ENCODE measurements at regions not wholly inside any gene's neighbourhood (a gene's known extent, or its start where the extent isn't known, plus 50 kb on each side); places are given as distances from the start of the nearest gene placed in this dataset.

- DNase-seq (ENCODE audit: low spot score in 2 of 2): no peak
- no peak overlapping the region for H3K27ac ChIP-seq
- H3K4me1 ChIP-seq: no peaks in the 10 kb centered on the region
- no peaks in the 10 kb centered on the region for H3K36me3 ChIP-seq
- TF ChIP-seq EP300 (IDR thresholded peaks at IDR 0.05) (no peak), CTCF (IDR thresholded peaks at IDR 0.05) (no peak), POLR2A (IDR thresholded peaks at IDR 0.05) (no peak)
- no peaks in the 10 kb centered on the region for H3K9me3 ChIP-seq
- no peaks in the 10 kb centered on the region for H3K27me3 ChIP-seq
- no peak overlapping the region for H3K4me3 ChIP-seq
Observed at GRCh38 chr4:63898961-63899360, 510.3 kb downstream of the TECRL start.

- no peak overlapping the region for H3K27ac ChIP-seq
- TF ChIP-seq CTCF (IDR thresholded peaks at IDR 0.05) (no peak), EP300 (IDR thresholded peaks at IDR 0.05) (no peak), POLR2A (IDR thresholded peaks at IDR 0.05) (no peak)
- H3K9me3 ChIP-seq: no peaks in the 10 kb centered on the region
- no peaks in the 10 kb centered on the region for H3K4me1 ChIP-seq
- H3K4me3 ChIP-seq: no peak overlapping the region
- no peaks in the 10 kb centered on the region for H3K36me3 ChIP-seq
- no peak for DNase-seq (ENCODE audit: low spot score in 2 of 2)
- no peaks in the 10 kb centered on the region for H3K27me3 ChIP-seq
Observed at GRCh38 chr4:63894161-63894560, 515.1 kb downstream of the TECRL start.

GRCh38 chr4:63869370-63869769 is 539.9 kb downstream of the TECRL start:
- H3K36me3 ChIP-seq: no peaks in the 10 kb centered on the region
- H3K4me1 ChIP-seq: no peaks in the 10 kb centered on the region
- no peak overlapping the region for H3K27ac ChIP-seq
- H3K9me3 ChIP-seq: no peaks in the 10 kb centered on the region
- TF ChIP-seq POLR2A (IDR thresholded peaks at IDR 0.05) (no peak), CTCF (IDR thresholded peaks at IDR 0.05) (no peak), EP300 (IDR thresholded peaks at IDR 0.05) (no peak)
- H3K27me3 ChIP-seq: no peaks in the 10 kb centered on the region
- DNase-seq (ENCODE audit: low spot score in 2 of 2): no peak
- WGBS, 2 donors: 89 to 93% methylated on average over 2 of the region's 2 CpGs
- H3K4me3 ChIP-seq: no peak overlapping the region

- H3K4me3 ChIP-seq: no peak overlapping the region
- DNase-seq (ENCODE audit: low spot score in 2 of 2): no peak
- no peaks in the 10 kb centered on the region for H3K36me3 ChIP-seq
- 86 to 92% methylated on average over 2 of the region's 2 CpGs for WGBS, 2 donors
- no peaks in the 10 kb centered on the region for H3K4me1 ChIP-seq
- no peaks in the 10 kb centered on the region for H3K9me3 ChIP-seq
- H3K27me3 ChIP-seq: no peaks in the 10 kb centered on the region
- TF ChIP-seq CTCF (IDR thresholded peaks at IDR 0.05) (no peak), POLR2A (IDR thresholded peaks at IDR 0.05) (no peak), EP300 (IDR thresholded peaks at IDR 0.05) (no peak)
- no peak overlapping the region for H3K27ac ChIP-seq
Observed at GRCh38 chr4:63851496-63851895, 557.8 kb downstream of the TECRL start.

DNA sequence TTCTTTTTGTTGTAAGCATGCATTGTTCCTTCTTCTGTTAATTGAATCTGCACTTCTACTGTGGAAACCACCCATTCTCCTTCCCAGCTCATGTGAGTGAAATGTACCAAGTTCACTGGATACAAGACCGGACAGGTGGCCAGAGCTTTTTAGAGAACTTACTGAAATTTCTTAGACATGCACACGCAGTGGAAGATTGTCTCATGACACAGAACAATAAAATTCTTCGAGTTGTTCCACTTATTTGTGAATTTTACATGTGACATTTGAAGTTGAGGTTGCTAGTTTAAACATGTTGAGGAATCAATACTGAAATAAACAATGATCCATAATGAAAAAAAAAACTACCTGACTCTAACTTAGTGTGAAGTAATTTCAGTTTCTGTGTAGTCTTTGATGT is 568.0 kb downstream of the TECRL start:
- TF ChIP-seq CTCF (IDR thresholded peaks at IDR 0.05) (no peak), EP300 (IDR thresholded peaks at IDR 0.05) (no peak), POLR2A (IDR thresholded peaks at IDR 0.05) (no peak)
- Histone ChIP-seq H3K27ac (no peak overlapping the region), H3K9me3 (no peaks in the 10 kb centered on the region), H3K4me1 (no peaks in the 10 kb centered on the region), H3K27me3 (no peaks in the 10 kb centered on the region), H3K4me3 (no peak overlapping the region), H3K36me3 (no peaks in the 10 kb centered on the region)
- no peak for DNase-seq (ENCODE audit: low spot score in 2 of 2)
- 85 to 94% methylated on average over 3 of the region's 3 CpGs for WGBS, 2 donors
